MM.1S (cell line): ENCODE measurements at regions not wholly inside any gene's neighbourhood (a gene's known extent, or its start where the extent isn't known, plus 50 kb on each side); places are given as distances from the start of the nearest gene placed in this dataset.

Source experiments
- DNase-seq: peaks from one replicate; pipeline ENCODE4 v3.0.0-alpha.2; 2015
- H2AFZ ChIP-seq: fragments of 300-600 bp; sonication (generic); 2 replicates; pipeline ENCODE4 v1.6.0; 2016; ENCODE audit warnings: antibody characterized with exemption, low read length
- H3F3A ChIP-seq: fragments of 300-600 bp; sonication (generic); 2 replicates; pipeline ENCODE4 v1.6.1; 2016; ENCODE audit warnings: mild to moderate bottlenecking, antibody characterized with exemption, low read length, moderate library complexity, mixed read lengths; ENCODE audit not compliant: insufficient read depth
- H3K27ac ChIP-seq: fragments of 300-600 bp; sonication (generic); 2 replicates; pipeline ENCODE4 v1.5.1; 2016; ENCODE audit warnings: mild to moderate bottlenecking, low read length
- H3K27me3 ChIP-seq: fragments of 300-600 bp; sonication (generic); replicated peaks from 2 replicates; pipeline ENCODE4 v1.6.0; 2016; ENCODE audit warnings: low read length; ENCODE audit not compliant: insufficient read depth
- H3K36me3 ChIP-seq: fragments of 300-600 bp; sonication (generic); replicated peaks from 2 replicates; pipeline ENCODE4 v1.6.1; 2016; ENCODE audit warnings: mild to moderate bottlenecking, low read length, mixed read lengths; ENCODE audit not compliant: insufficient read depth
- H3K4me1 ChIP-seq: fragments of 300-600 bp; sonication (generic); 2 replicates; pipeline ENCODE4 v1.6.1; 2016; ENCODE audit warnings: low read length, mixed read lengths
- H3K4me2 ChIP-seq: fragments of 300-600 bp; sonication (generic); 2 replicates; pipeline ENCODE4 v1.6.0; 2016; ENCODE audit warnings: low read depth, low read length
- H3K4me3 ChIP-seq: fragments of 300-600 bp; sonication (generic); 2 replicates; pipeline ENCODE4 v1.5.1; 2016; ENCODE audit warnings: low read length, mixed read lengths
- H3K79me2 ChIP-seq: fragments of 300-600 bp; sonication (generic); 2 replicates; pipeline ENCODE4 v1.6.1; 2016; ENCODE audit warnings: mixed run types, low read length, mixed read lengths
- H3K9ac ChIP-seq: fragments of 300-600 bp; sonication (generic); 2 replicates; pipeline ENCODE4 v1.6.1; 2016; ENCODE audit warnings: low read length, mixed read lengths
- H3K9me2 ChIP-seq: fragments of 300-600 bp; sonication (generic); replicated peaks from 2 replicates; pipeline ENCODE4 v1.6.1; 2016; ENCODE audit warnings: mild to moderate bottlenecking, low read length, mixed read lengths; ENCODE audit not compliant: insufficient read depth
- H3K9me3 ChIP-seq: fragments of 300-600 bp; sonication (generic); replicated peaks from 2 replicates; pipeline ENCODE4 v1.6.1; 2016; ENCODE audit warnings: mild to moderate bottlenecking, low read length, mixed read lengths; ENCODE audit not compliant: insufficient read depth
- H4K20me1 ChIP-seq: fragments of 300-600 bp; sonication (generic); 2 replicates; pipeline ENCODE4 v1.6.1; 2016; ENCODE audit warnings: mild to moderate bottlenecking, low read length, moderate library complexity, mixed read lengths; ENCODE audit not compliant: insufficient read depth
- CTCF ChIP-seq: fragments of 300-600 bp; sonication (generic); IDR thresholded peaks from 2 replicates; pipeline ENCODE4 v1.5.1; 2016; ENCODE audit warnings: antibody characterized with exemption, low read length, mixed read lengths
- EZH2 ChIP-seq: fragments of 300-600 bp; sonication (generic); optimal IDR thresholded peaks from 2 replicates; pipeline ENCODE3; 2017; ENCODE audit warnings: low read depth, mild to moderate bottlenecking, antibody characterized with exemption, low read length, mixed read lengths
- EZH2phosphoT487 ChIP-seq: fragments of 300-600 bp; sonication (generic); IDR thresholded peaks from 2 replicates; pipeline ENCODE4 v1.6.1; 2018; ENCODE audit warnings: antibody characterized with exemption, low read length

- Histone ChIP-seq H3K27me3 (no peaks in the 10 kb centered on the region), H3K4me1 (peaks cover 19% of the 10 kb centered on the region), H3K9me2 (no peaks in the 10 kb centered on the region), H4K20me1 (no peaks in the 10 kb centered on the region), H3K27ac (no peak overlapping the region), H3K9me3 (no peaks in the 10 kb centered on the region), H2AFZ (no peak overlapping the region), H3K4me3 (no peak overlapping the region), H3K79me2 (no peaks in the 10 kb centered on the region), H3F3A (peaks cover 4% of the 10 kb centered on the region; the same call in 1 of the 2 replicates), H3K9ac (no peak overlapping the region), H3K4me2 (no peak overlapping the region), H3K36me3 (no peaks in the 10 kb centered on the region)
- no peak for DNase-seq
- no peak for TF ChIP-seq CTCF
Observed at GRCh38 chr6:44049989-44050871, 77.0 kb downstream of the MRPL14 start.

- Histone ChIP-seq H3K4me1 (peaks cover 19% of the 10 kb centered on the region), H3K9ac (no peak overlapping the region), H3F3A (peaks cover 4% of the 10 kb centered on the region; the same call in 1 of the 2 replicates), H4K20me1 (no peaks in the 10 kb centered on the region), H3K36me3 (no peaks in the 10 kb centered on the region), H3K27me3 (no peaks in the 10 kb centered on the region), H3K27ac (peak overlapping the region; percentile 39), H3K9me2 (no peaks in the 10 kb centered on the region), H3K4me2 (peak overlapping the region; percentile 21), H3K79me2 (no peaks in the 10 kb centered on the region), H3K9me3 (no peaks in the 10 kb centered on the region), H3K4me3 (no peak overlapping the region), H2AFZ (peak overlapping the region; percentile 62)
- TF ChIP-seq EZH2phosphoT487 = no peak
- no peak for TF ChIP-seq EZH2
- no peak for TF ChIP-seq CTCF
- peak; percentile 34 for DNase-seq
Observed at GRCh38 chr6:44049163-44049988, 77.9 kb downstream of the MRPL14 start.

GRCh38 chr6:44048277-44048676 is 79.0 kb downstream of the MRPL14 start:
- Histone ChIP-seq H3F3A (peaks cover 4% of the 10 kb centered on the region; the same call in 1 of the 2 replicates), H3K4me1 (peaks cover 19% of the 10 kb centered on the region), H3K9me2 (no peaks in the 10 kb centered on the region), H3K36me3 (no peaks in the 10 kb centered on the region), H2AFZ (0 out of 2 replicates have a peak overlapping the region, but pooled peaks have one; percentile 62), H3K9me3 (no peaks in the 10 kb centered on the region), H4K20me1 (no peaks in the 10 kb centered on the region), H3K27me3 (no peaks in the 10 kb centered on the region), H3K9ac (no peak overlapping the region), H3K79me2 (no peaks in the 10 kb centered on the region), H3K4me3 (no peak overlapping the region), H3K27ac (no peak overlapping the region), H3K4me2 (peak overlapping the region; percentile 21; the same call in 1 of the 2 replicates)
- DNase-seq = no peak
- TF ChIP-seq EZH2 (no peak), EZH2phosphoT487 (no peak), CTCF (no peak)
